NCI-H460 (cell line): ENCODE measurements at regions not wholly inside any gene's neighbourhood (a gene's known extent, or its start where the extent isn't known, plus 50 kb on each side); places are given as distances from the start of the nearest gene placed in this dataset.
A peak's percentile ranks its signal among the peaks of the same experiment; 100 is the strongest.
"Not testable (repeated sequence)": the region's sequence is repeated elsewhere in the genome, so short reads cannot be mapped to it uniquely, and the experiment has no call there.

Experiments used
- DNase-seq: peaks from one replicate; pipeline ENCODE4 v3.0.0-alpha.2; 2016; ENCODE audit warnings: low read depth; ENCODE audit errors: extremely low read depth

GRCh38 chr1:3989465-3989864, 89.4 kb upstream of the C1orf174 start:
- no peak for DNase-seq

- peak; percentile 2 for DNase-seq
Observed at GRCh38 chr1:3992103-3992556, 92.1 kb upstream of the C1orf174 start.

- DNase-seq, result no peak
Observed at GRCh38 chr1:3992746-3993145, 92.7 kb upstream of the C1orf174 start.

- no peak for DNase-seq
Observed at GRCh38 chr1:3993619-3994375, 93.7 kb upstream of the C1orf174 start.

GRCh38 chr1:3995141-3995780, 95.2 kb upstream of the C1orf174 start:
- no peak for DNase-seq

GRCh38 chr1:3996846-3997705, 97.0 kb upstream of the C1orf174 start:
- no peak for DNase-seq

- no peak for DNase-seq
Observed at GRCh38 chr1:3998086-3998485, 98.0 kb upstream of the C1orf174 start.

- DNase-seq, result not testable (repeated sequence)
Observed at GRCh38 chr1:3999514-3999913, 99.4 kb upstream of the C1orf174 start.

- DNase-seq, result no peak
Observed at GRCh38 chr1:3999941-4000735, 100.1 kb upstream of the C1orf174 start.

GRCh38 chr1:4000811-4001251, 100.8 kb upstream of the C1orf174 start:
- no peak for DNase-seq

- DNase-seq, result no peak
Observed at GRCh38 chr1:4001461-4001860, 101.4 kb upstream of the C1orf174 start.

GRCh38 chr1:4002061-4002521, 102.0 kb upstream of the C1orf174 start:
- DNase-seq, result no peak

- DNase-seq, result no peak
Observed at GRCh38 chr1:4002741-4003140, 102.7 kb upstream of the C1orf174 start.

- DNase-seq, result no peak
Observed at GRCh38 chr1:4003846-4004505, 103.9 kb upstream of the C1orf174 start.

GRCh38 chr1:4004635-4005430, 104.8 kb upstream of the C1orf174 start:
- no peak for DNase-seq

- DNase-seq, result no peak
Observed at GRCh38 chr1:4005431-4005830, 105.4 kb upstream of the C1orf174 start.

- DNase-seq, result no peak
Observed at GRCh38 chr1:4006676-4007374, 106.8 kb upstream of the C1orf174 start.

- DNase-seq, result no peak
Observed at GRCh38 chr1:4010284-4010683, 110.2 kb upstream of the C1orf174 start.
